ENCODE measurements at regions not wholly inside any gene's neighbourhood (a gene's known extent, or its start where the extent isn't known, plus 50 kb on each side); places are given as distances from the start of the nearest gene placed in this dataset.
"Not testable (repeated sequence)": the region's sequence is repeated elsewhere in the genome, so short reads cannot be mapped to it uniquely, and the experiment has no call there.

- no peak for DNase-seq (ENCODE audit: extremely low read depth in 1 of 2, low read depth in 1 of 2)
Measured at GRCh38 chr9:81083854-81084512, 605.4 kb downstream of the TLE1 start.

- DNase-seq (ENCODE audit: extremely low read depth in 1 of 2, low read depth in 1 of 2), result no peak
Measured at GRCh38 chr9:81083067-81083466, 606.3 kb downstream of the TLE1 start.

GRCh38 chr9:81082221-81082620 is 607.1 kb downstream of the TLE1 start:
- no peak for DNase-seq (ENCODE audit: extremely low read depth in 1 of 2, low read depth in 1 of 2)

GRCh38 chr9:81080900-81081299 is 608.4 kb downstream of the TLE1 start:
- no peak for DNase-seq (ENCODE audit: extremely low read depth in 1 of 2, low read depth in 1 of 2)

DNA sequence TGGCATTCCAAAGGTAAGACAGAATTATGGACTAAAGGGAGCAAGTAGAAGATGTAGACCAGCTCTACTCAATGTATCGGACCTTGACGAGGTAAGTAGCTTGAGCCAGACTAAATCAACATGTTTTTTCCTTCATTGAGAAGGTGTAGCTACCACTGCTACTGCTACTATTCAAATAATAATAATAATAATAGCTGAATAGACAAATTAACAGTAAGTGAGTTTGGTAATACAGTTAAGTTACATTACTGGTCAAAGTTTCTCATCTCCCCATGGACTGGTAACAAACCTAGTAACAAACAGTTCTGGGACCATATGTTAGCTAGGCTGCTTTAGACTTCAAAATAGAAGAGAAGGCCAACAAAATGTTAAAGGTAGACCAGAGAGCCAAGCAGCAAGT is 609.2 kb downstream of the TLE1 start:
- DNase-seq (ENCODE audit: extremely low read depth in 1 of 2, low read depth in 1 of 2), result no peak

DNA sequence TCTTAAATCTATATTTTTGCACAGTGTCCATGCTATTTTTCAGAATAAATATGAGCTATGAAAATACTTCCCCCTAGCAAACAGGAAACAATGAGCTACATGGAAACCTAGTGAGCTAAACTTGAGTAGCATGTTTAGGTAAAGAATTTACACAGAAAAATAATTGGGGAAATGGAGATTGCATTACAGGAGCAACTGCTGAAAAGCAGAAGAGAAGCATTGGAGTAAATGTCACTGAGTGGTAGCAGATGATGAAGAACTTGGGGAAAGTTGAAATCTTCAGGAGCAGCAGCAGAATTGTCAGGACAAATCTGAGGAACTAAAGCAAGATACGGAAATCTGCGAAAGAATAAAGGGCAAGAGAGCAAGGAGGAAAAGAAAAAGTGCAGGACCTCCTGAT is 610.3 kb downstream of the TLE1 start:
- no peak for DNase-seq (ENCODE audit: extremely low read depth in 1 of 2, low read depth in 1 of 2)

GRCh38 chr9:81078555-81078954 is 610.8 kb downstream of the TLE1 start:
- DNase-seq (ENCODE audit: extremely low read depth in 1 of 2, low read depth in 1 of 2), result no peak

- DNase-seq (ENCODE audit: extremely low read depth in 1 of 2, low read depth in 1 of 2), result no peak
Measured at GRCh38 chr9:81077572-81077971, 611.8 kb downstream of the TLE1 start.

- DNase-seq (ENCODE audit: extremely low read depth in 1 of 2, low read depth in 1 of 2), result no peak
Measured at GRCh38 chr9:81076131-81076530, 613.2 kb downstream of the TLE1 start.

- DNase-seq (ENCODE audit: extremely low read depth in 1 of 2, low read depth in 1 of 2), result no peak
Measured at GRCh38 chr9:81074221-81074620, 615.1 kb downstream of the TLE1 start.

GRCh38 chr9:81073821-81074220 is 615.5 kb downstream of the TLE1 start:
- no peak for DNase-seq (ENCODE audit: extremely low read depth in 1 of 2, low read depth in 1 of 2)

DNA sequence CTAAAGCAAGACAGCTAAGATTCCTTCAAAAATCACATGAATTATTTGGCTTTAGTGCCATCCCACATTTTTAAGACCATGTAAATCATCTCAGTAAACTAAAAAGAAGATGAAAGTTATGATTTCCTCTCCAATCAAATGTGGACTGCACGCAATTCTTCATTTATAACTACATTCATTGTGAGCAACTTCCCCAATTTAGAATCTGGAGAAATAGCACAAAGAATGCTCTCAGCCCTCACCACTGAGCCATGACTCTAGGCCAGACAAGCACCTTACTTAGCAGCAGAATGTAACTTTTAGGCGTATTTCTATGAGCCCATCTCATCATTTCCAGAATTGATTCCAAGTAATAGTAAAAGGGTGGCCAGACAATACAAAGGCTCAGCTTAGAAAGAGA is 616.6 kb downstream of the TLE1 start:
- DNase-seq (ENCODE audit: extremely low read depth in 1 of 2, low read depth in 1 of 2), result no peak

DNA sequence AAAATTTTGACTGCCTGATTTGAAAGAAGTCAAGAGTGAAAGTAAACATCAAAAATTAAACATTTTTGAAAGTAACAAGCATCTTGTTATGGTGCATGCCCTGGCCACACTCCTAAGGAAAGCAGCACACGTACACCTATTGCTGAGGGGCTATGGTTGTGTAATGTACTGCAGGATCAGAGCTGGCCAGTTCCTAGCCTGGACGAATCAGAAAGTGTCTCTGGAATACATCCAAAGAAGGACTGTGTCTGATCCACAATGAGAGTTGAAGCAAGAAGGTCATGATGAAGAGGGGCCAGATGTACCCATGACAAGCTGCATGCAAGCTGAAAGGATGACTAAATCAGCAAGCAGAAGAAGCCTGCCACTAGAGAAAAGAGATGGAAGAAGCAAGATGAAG is 618.2 kb downstream of the TLE1 start:
- no peak for DNase-seq (ENCODE audit: extremely low read depth in 1 of 2, low read depth in 1 of 2)

- no peak for DNase-seq (ENCODE audit: extremely low read depth in 1 of 2, low read depth in 1 of 2)
Measured at GRCh38 chr9:81070689-81071088, 618.7 kb downstream of the TLE1 start.

DNA sequence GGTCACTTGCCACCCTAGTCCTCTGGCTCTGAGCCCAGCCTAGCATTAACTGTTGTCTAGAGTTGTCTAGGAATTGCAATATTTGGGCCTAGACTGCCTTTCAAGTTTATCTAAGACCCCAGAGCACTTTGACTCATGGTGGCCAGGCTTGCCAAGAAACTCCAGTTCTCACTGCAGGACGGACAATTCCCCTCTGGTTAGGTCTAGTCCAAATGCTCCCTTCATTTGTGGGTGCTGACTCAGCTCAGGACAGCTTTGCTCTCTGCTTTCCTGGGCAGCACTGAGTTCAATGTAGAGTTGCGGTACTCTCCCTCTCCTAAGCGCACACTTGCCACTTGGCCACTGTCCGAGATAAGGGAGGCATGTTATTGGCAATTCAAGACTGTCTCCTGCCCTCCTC is 619.4 kb downstream of the TLE1 start:
- DNase-seq (ENCODE audit: extremely low read depth in 1 of 2, low read depth in 1 of 2), result no peak

DNA sequence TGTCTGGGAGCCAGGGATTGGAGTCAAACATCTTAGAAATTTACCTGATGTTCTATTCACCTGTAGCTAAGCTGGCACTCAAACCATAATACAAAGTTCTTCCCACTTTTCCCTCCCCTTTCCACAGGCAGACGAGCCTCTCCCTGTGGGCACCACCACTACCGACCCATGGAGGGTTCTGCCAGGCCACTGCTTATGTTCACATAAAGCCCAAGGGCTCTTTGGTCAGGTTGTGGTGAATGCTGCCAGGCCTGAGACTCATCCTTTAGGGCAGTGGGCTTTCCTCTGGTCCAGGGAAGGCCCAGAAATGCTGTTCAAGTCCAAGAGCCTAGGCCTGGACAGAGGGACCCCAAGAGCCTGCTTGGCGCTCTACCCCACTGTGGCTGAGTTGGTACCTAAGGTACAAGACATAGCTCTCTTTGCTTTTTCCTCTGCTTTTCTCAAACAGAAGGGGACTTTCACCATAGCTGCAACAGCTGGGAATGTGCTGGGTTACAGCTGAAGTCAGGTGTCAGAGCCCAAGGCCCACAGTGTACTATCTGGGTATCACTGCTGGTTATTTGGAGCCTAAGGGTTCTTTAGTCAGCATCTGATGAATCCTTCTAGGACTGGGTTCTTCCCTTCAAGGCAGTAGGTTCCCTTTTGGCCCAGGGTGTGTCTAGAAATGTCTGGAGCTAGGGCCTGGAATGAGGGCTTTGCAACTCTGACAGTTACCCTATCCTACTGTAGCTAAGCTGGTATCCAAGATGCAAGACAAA is 620.1 kb downstream of the TLE1 start:
- no peak for DNase-seq (ENCODE audit: extremely low read depth in 1 of 2, low read depth in 1 of 2)

- DNase-seq (ENCODE audit: extremely low read depth in 1 of 2, low read depth in 1 of 2), result not testable (repeated sequence)
Measured at GRCh38 chr9:81062995-81063394, 626.4 kb downstream of the TLE1 start.

- no peak for DNase-seq (ENCODE audit: extremely low read depth in 1 of 2, low read depth in 1 of 2)
Measured at GRCh38 chr9:81058782-81059181, 630.6 kb downstream of the TLE1 start.

GRCh38 chr9:81053298-81054025 is 635.9 kb downstream of the TLE1 start:
- no peak for DNase-seq (ENCODE audit: extremely low read depth in 1 of 2, low read depth in 1 of 2)

DNA sequence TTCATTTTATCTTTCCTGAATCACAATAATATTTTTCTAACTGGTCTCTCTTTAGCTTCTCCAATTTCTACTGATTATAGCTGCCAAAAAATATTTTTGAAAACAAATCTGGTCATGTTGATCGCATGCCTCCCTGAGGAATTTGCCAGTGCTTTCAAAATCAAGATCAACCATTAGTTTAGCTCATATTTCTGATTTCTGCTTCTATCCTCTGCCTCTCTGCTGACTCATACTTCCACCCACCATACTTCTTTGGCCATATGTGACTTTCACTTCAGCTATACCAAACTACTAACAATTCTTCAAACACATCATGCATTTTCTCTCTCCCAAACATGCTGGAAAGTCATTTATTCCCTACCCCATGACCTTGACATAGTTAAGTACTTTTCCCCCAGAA is 636.5 kb downstream of the TLE1 start:
- DNase-seq (ENCODE audit: extremely low read depth in 1 of 2, low read depth in 1 of 2), result no peak

GRCh38 chr9:81047280-81047679 is 642.1 kb downstream of the TLE1 start:
- DNase-seq (ENCODE audit: extremely low read depth in 1 of 2, low read depth in 1 of 2), result no peak

GRCh38 chr9:81045658-81046057 is 643.7 kb downstream of the TLE1 start:
- DNase-seq (ENCODE audit: extremely low read depth in 1 of 2, low read depth in 1 of 2), result no peak
